WTC11 (cell line): ENCODE measurements at regions not wholly inside any gene's neighbourhood (a gene's known extent, or its start where the extent isn't known, plus 50 kb on each side); places are given as distances from the start of the nearest gene placed in this dataset.

Source experiments
- ATAC-seq: fragments of 200-7000 bp; cut with Tn5 transposase; 2 replicates; pipeline ENCODE4 v1.10.0; 2021; ENCODE audit warnings: mild to moderate bottlenecking, moderate library complexity
- CTCF ChIA-PET: fragments of 300-600 bp; sonication (Branson Sonifier 250); formaldehyde crosslinking; loops from one replicate; lab custom pipeline; 2021; ENCODE audit warnings: antibody characterized with exemption; lab: Charles Lee
- POLR2A ChIA-PET: fragments of 350-600 bp; sonication (Branson Sonifier 250); formaldehyde crosslinking; loops from one replicate; lab custom pipeline; 2021; ENCODE audit warnings: antibody characterized with exemption; lab: Charles Lee
- DNase-seq: peaks from one replicate; pipeline ENCODE4 v3.0.0; 2021; ENCODE audit warnings: low spot score
- H3K27ac Mint-ChIP-seq: 2 replicates; pipeline ENCODE4 v1.8.0; 2021; ENCODE audit warnings: mixed read lengths
- H3K27me3 Mint-ChIP-seq: 2 replicates; pipeline ENCODE4 v1.8.0; 2021; ENCODE audit warnings: low read depth, mild to moderate bottlenecking, moderate library complexity, mixed read lengths
- H3K36me3 Mint-ChIP-seq: 2 replicates; pipeline ENCODE4 v1.8.0; 2021; ENCODE audit warnings: mixed read lengths
- H3K4me1 Mint-ChIP-seq: 2 replicates; pipeline ENCODE4 v1.8.0; 2022; ENCODE audit warnings: mixed read lengths
- H3K4me3 Mint-ChIP-seq: 2 replicates; pipeline ENCODE4 v1.8.0; 2021; ENCODE audit warnings: mild to moderate bottlenecking, moderate library complexity, mixed read lengths
- H3K9me3 Mint-ChIP-seq: 2 replicates; pipeline ENCODE4 v1.8.0; 2021; ENCODE audit warnings: mixed read lengths
- AFF4 ChIP-seq: sonication (generic); formaldehyde crosslinking; IDR thresholded peaks from 2 replicates; pipeline ENCODE4 v1.8.1; 2023; ENCODE audit warnings: mild to moderate bottlenecking, missing genetic modification reagents, borderline replicate concordance
- ATF1 ChIP-seq: sonication (generic); formaldehyde crosslinking; IDR thresholded peaks from 2 replicates; pipeline ENCODE4 v1.8.1; 2023; ENCODE audit warnings: mild to moderate bottlenecking, moderate library complexity, missing genetic modification reagents
- ATF6 ChIP-seq: sonication (generic); formaldehyde crosslinking; IDR thresholded peaks from 2 replicates; pipeline ENCODE4 v1.8.1; 2023; ENCODE audit warnings: mild to moderate bottlenecking, missing genetic modification reagents
- CREB1 ChIP-seq: sonication (generic); formaldehyde crosslinking; IDR thresholded peaks from 2 replicates; pipeline ENCODE4 v1.8.0; 2023; ENCODE audit warnings: mild to moderate bottlenecking, missing genetic modification reagents
- GRHL2 ChIP-seq: fragments of 250-450 bp; sonication (Bioruptor Pico); IDR thresholded peaks from 2 replicates; pipeline ENCODE4 v1.8.0; 2022; ENCODE audit warnings: mild to moderate bottlenecking, moderate library complexity; ENCODE audit not compliant: insufficient replicate concordance, severe bottlenecking
- HMGXB4 ChIP-seq: sonication (generic); formaldehyde crosslinking; IDR thresholded peaks from 2 replicates; pipeline ENCODE4 v1.8.1; 2023; ENCODE audit warnings: mild to moderate bottlenecking, moderate library complexity, missing genetic modification reagents
- MAX ChIP-seq: sonication (generic); formaldehyde crosslinking; IDR thresholded peaks from 2 replicates; pipeline ENCODE4 v1.8.0; 2022; ENCODE audit warnings: mild to moderate bottlenecking, missing genetic modification reagents
- MYBL2 ChIP-seq: sonication (generic); formaldehyde crosslinking; IDR thresholded peaks from 2 replicates; pipeline ENCODE4 v1.8.1; 2023; ENCODE audit warnings: mild to moderate bottlenecking, moderate library complexity, missing genetic modification reagents
- SMAD4 ChIP-seq: sonication (generic); formaldehyde crosslinking; IDR thresholded peaks from 2 replicates; pipeline ENCODE4 v1.8.0; 2022; ENCODE audit warnings: mild to moderate bottlenecking, missing genetic modification reagents
- SOX15 ChIP-seq: fragments of 250-450 bp; sonication (Bioruptor Pico); IDR thresholded peaks from 2 replicates; pipeline ENCODE4 v1.9.0; 2021; ENCODE audit warnings: mild to moderate bottlenecking
- STAT6 ChIP-seq: sonication (generic); formaldehyde crosslinking; conservative IDR thresholded peaks from 2 replicates; pipeline ENCODE4 v1.8.1; 2023; ENCODE audit warnings: mild to moderate bottlenecking, low read depth, missing genetic modification reagents, moderate library complexity
- ZBTB21 ChIP-seq: sonication (generic); formaldehyde crosslinking; IDR thresholded peaks from 2 replicates; pipeline ENCODE4 v1.8.1; 2023; ENCODE audit warnings: mild to moderate bottlenecking, missing genetic modification reagents, borderline replicate concordance
- ZMAT4 ChIP-seq: fragments of 250-450 bp; sonication (Bioruptor Pico); IDR thresholded peaks from 2 replicates; pipeline ENCODE4 v1.9.0; 2021; ENCODE audit warnings: mild to moderate bottlenecking
- ZNF121 ChIP-seq: sonication (generic); formaldehyde crosslinking; IDR thresholded peaks from 2 replicates; pipeline ENCODE4 v1.8.0; 2023; ENCODE audit warnings: missing genetic modification reagents
- ZNF263 ChIP-seq: sonication (generic); formaldehyde crosslinking; IDR thresholded peaks from 2 replicates; pipeline ENCODE4 v1.8.1; 2022; ENCODE audit warnings: low read depth, mild to moderate bottlenecking, moderate library complexity, missing genetic modification reagents
- ZNF512 ChIP-seq: sonication (generic); formaldehyde crosslinking; IDR thresholded peaks from 2 replicates; pipeline ENCODE4 v1.8.1; 2022; ENCODE audit warnings: missing genetic modification reagents, borderline replicate concordance

GRCh38 chr7:94231305-94231704 lies 163.4 kb upstream of the COL1A2 start (continued):
- no peak for TF ChIP-seq STAT6 (CRISPR knock-in tag)
- no peak for TF ChIP-seq ATF1 (CRISPR knock-in tag)
- no peak for TF ChIP-seq ZMAT4 (CRISPR knock-in tag)
- no peak for TF ChIP-seq ZNF512
- TF ChIP-seq MYBL2 (CRISPR knock-in tag), result no peak
- no peak for TF ChIP-seq ATF6 (CRISPR knock-in tag)
- TF ChIP-seq CREB1 (CRISPR knock-in tag), result no peak
- TF ChIP-seq SOX15, result no peak
- no peak for TF ChIP-seq MAX (CRISPR knock-in tag)
- no peak for TF ChIP-seq AFF4 (CRISPR knock-in tag)
- no peak for TF ChIP-seq HMGXB4 (CRISPR knock-in tag)
- TF ChIP-seq ZNF263 (CRISPR knock-in tag), result no peak
- no peak for TF ChIP-seq GRHL2 (CRISPR knock-in tag)

- Mint-ChIP-seq H3K36me3 (no peaks in the 10 kb centered on the region), H3K27ac (no peak overlapping the region), H3K9me3 (no peaks in the 10 kb centered on the region), H3K4me3 (no peak overlapping the region), H3K27me3 (peaks cover 97% of the 10 kb centered on the region), H3K4me1 (peaks cover 7% of the 10 kb centered on the region)
- DNase-seq (no peak), ATAC-seq (peak; percentile 81)
- ChIA-PET CTCF (interaction anchor here (0.9 to 1.0 kb wide), 2 partner anchors 52 to 60 kb away, joined by 3 read pairs; no protein-coding TSS in a partner anchor), POLR2A (no interaction called here)
- TF ChIP-seq ATF6 (CRISPR knock-in tag), result no peak
- no peak for TF ChIP-seq HMGXB4 (CRISPR knock-in tag)
- TF ChIP-seq ZBTB21 (CRISPR knock-in tag), result no peak
- no peak for TF ChIP-seq ZNF121 (CRISPR knock-in tag)
- no peak for TF ChIP-seq SMAD4 (CRISPR knock-in tag)
These were observed 157.7 kb upstream of the COL1A2 start for GRCh38 chr7:94236960-94237359.
